GM19025 (cell line): ENCODE measurements at regions not wholly inside any gene's neighbourhood (a gene's known extent, or its start where the extent isn't known, plus 50 kb on each side); places are given as distances from the start of the nearest gene placed in this dataset.

Experiments
- ATAC-seq: cut with Tn5 transposase; IDR thresholded peaks from one replicate; pipeline ENCODE4 v1.9.1; 2021; ENCODE audit warnings: mild to moderate bottlenecking, low read depth, moderate library complexity; ENCODE audit not compliant: unreplicated experiment

DNA sequence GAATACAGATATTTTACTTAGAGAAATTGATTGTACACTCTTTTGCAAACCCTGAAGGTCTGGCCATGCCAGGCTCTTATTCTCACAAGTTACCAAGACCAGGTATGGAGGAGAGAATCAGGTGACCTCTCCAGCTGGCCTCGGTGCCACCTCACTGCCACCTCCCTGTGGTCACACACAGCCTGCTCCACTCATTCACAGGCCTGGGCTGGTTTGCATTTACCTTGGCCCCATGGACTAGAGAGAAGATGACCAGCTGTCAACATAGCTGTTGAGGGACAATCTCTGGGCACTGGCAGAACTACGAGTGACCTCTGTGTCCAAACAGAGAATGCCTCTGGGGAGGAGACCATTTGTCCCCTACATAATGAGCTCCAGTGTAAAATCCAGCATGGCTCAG, 291.2 kb upstream of the RUNX1 start:
- no peak for ATAC-seq

DNA sequence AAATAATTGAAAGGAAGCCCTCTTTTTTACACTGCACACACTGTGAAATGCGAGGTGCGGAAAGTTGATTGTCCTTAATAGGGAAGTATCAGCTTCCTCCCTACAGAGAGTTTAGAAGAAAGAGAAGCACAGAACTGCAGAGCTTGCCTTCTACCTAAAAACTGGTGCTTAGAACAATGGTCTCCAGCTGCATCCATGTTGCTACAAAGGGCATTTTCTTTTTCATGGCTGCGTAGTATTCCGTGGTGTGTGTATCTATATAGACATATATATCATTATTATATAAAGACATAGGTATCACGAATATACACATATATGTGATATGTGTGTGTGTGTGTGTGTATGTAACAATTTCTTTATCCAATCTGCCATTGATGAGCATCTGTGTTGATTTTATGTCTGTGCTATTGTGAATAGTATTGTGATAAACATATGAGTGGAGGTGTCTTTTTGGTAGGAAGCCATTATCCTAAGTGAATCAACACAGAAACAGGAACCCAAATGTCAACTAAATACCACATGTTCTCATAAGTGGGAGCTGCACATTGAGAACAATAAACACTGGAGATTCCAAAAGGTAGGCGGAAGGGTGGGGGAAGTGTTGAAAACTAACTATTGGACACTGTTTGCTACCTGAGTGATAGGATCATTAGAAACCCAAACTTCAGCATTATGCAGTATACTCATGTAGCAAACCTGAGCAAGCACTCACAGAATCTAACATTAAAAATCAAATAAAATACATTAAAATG, 290.0 kb upstream of the RUNX1 start:
- ATAC-seq: no peak

DNA sequence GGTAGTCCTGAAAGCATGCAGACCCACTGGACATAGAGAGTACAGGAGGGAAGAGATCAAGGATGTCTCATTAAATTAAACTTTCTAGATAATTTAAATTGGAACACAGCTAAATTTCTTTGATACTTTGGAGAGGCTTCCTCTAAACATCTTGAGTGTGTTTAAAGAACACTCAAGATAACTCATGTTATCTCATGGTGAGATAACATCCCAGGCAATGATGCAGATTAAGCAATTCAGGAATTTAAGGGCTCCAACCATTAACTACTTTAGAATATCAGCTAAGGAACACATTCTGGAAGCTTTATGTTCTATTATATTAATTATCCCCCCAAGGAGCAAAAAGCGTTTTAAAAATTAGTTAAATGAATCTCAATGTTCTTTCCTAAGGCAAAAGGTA, 289.2 kb upstream of the RUNX1 start:
- no peak for ATAC-seq

DNA sequence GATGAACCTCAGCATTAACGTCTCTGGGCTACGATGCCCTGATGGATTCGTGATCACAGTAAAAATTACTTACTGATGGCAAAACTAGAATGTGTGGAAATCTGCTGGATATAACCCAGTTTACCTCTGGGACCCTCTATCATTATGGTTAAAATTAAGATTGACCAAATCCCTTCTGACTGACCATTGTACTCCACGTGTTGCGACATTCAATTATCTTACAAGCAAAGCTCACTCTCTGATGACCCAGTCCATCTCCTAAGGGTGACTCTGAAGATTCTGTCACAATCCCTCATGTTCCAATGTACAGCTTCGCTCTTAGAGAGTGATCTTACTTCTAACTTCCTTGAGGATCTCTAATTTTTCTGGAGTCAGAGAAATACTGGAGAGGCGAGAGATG, 288.5 kb upstream of the RUNX1 start:
- ATAC-seq: no peak

DNA sequence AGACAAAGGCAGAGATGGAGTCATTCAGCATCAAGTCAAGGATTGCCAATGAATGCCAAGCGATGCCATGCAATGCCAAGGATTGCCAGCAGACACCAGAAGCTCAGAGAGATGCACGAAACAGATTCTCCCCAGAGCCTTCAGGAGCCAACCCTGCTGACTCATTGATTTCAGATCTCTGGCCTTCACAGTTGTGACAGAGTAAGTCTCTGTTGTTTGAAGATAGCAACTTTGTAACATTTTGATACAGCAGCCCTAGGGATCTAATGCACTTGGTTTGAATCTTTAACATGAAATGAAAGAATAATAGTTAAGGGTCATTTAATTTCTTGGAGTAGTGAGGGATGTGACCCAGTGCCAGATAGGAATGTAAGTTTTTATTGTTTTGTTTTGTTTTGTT, 287.4 kb upstream of the RUNX1 start:
- no peak for ATAC-seq

DNA sequence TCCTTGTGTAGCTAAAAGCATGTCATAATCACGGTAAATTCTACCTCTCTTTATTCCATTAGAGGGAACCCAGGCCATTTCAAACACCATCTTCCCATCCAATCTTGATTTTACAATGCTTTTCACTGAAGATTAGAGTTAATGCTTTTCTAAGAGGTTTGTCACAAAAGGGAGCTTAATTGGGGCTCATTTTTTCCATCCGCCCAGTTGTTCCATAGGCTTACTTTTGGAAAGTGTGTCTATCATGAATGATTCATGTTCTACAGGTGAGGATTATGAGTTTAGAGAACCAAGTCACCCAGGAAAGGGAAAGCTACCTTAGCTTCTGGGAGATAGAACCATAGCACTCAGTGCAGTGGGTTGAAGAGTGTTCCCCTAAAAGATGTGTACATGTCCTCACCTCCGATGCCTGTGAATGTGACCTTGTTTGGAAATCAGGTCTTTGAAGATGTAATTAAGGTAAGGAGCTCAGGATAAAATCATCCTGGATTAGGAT, 286.9 kb upstream of the RUNX1 start:
- no peak for ATAC-seq

DNA sequence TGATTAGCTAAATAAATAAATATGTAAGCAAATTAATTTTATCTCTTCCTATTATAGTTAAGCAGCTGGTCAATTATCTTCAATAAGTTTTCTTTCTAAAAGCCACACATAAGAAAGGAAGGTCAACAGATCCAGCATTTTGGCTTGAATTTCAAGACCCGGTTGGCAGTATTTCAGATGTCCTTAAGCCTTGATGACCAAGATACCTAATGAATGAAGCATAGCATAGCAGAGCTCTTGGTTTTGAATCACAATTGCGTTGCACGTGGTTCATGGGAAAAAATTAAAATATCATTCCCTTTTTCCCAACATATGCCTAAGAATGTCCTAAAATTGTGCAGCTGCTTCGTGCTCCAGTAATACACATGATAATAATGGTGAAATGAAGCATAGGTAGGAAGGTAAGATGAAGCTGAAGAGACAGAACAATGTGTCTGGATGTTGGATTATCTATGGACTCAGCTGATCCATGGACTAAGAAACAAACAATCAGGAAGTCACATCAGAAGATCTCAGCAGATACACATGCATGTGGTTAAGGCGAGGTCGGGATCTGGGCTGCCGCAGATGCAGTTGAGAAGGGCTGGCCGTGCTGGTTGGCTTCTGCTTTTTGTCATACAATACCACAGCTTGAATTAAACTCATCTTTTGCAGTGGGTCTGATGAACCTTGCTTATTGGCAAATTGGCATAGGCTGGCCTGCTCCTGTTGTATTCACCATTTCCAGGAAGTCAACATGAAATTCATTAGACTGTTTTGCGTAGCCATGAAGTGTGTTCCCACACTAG, 284.9 kb upstream of the RUNX1 start:
- ATAC-seq: no peak

DNA sequence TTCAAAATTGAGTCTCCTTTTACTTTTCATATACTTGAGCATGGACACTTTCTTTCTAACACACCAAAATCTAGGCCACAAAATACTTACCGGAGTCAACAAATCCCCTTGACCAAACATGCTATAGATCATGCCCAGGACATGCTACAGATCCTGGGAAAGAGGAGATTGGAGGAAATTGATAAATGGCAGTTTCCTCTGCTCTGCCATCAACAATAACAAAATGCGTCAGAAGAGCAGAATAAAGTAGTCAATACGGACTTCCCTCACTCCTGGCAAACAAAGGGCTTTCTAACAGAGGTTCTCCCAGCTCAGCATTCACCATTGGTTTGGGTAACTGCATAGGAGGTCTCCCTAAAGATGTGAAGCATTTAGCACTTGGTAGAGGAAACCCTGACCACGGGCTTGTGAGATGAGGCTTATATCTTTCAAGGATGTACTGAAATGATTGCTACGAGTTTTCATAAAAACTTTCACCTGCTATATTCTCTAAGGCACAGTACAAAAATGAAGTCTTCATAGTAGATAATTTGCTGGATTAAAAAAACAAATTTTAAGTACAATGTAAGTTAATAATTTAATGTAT, 283.8 kb upstream of the RUNX1 start:
- no peak for ATAC-seq

DNA sequence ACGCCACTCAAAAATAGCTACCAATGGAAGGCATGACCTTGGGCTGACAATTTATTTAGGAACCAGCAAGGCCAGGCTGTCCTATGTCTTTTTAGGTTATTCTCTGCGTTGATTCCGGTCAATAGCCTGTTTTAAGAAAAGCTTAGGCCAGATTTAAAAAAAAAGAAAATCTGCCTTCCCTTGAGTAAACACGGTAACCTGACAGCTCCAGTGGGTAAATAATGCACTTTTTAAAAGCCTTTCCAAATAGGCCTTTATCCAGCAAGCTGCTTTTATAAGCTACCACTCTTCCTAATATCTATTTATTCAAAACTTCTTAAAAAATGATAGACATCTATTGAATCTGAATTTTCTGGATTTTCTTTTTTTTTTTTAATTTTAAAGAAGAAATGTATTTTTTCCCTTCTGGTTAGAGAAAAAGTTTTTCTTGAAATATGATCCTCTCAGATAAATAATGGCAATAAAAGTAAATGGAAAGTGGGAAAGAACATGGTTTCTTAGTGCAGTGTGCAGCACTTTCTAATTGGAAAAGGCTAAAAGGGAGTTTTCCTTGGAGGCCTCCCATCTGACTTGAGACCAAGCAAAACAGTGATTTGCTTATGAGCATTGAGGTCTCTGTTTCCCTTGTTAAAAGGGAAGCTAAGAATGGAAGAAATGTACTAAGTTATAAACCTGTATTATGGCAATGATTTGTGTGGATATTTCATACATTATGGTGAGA, 281.0 kb upstream of the RUNX1 start:
- no peak for ATAC-seq

DNA sequence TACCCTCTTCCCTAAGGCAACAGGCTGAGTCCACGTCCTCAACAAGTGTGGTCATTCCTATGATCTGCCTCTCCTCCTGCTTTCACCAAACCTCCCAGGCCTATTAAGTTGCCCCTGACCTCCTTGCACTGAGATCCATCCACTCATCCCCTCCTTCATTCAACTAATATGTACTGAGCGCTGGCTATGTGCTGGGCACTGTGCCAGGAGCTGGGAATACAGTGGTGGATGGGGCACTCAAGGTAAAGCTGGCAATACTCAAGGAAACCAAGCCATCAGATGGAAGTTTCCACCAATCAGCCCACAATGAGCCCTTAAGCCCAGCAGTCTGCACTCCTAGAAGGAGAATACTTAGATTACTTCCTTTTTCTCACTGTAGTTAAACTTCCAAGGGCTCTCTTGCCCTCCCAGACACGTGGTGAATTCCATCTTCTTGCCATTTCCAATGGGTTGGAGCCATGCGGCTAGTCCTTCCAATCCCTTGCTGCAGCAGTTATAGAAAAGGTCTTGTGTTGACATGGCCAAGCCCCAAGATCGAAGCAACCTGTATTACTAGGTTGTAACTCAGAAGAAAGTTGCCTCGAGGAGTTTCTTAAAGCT, 279.9 kb upstream of the RUNX1 start:
- no peak for ATAC-seq

DNA sequence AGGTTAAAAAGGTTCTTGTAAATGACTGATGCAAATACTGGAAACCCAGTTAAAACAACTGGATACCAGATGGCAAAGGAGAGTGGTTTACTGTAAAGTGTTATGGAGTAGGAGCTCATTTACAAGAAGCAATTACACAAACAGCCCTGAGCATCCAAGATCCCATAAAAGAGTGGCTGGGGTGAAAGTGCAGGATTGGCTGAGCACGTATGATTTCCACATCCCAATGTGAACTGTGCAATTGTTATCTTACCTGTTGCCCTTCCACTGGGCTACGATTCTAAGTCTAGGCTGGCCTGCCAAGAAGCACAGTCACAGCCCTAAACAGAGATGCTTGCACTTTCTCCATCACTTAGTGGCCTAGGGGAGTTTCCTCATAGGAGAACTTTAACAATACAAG, 277.6 kb upstream of the RUNX1 start:
- no peak for ATAC-seq

DNA sequence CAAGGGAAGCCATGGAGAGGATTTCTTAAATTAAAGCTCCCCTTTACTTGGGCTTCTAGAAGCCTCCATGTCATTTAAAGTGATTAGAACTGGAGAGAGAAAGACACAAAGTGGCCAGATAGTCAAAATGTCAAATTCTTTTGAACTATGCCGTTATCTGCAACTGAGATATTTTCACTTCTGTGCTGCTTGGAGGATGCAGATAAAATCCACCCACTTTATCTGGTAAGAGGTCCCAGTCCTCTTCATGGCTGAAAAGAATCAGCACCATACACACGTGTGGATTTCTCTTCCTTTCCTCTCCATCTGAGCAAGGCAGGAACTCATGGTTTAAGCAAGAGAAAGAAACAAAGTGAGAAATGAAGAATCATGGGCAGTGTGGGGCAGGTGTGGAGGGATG, 276.9 kb upstream of the RUNX1 start:
- no peak for ATAC-seq

DNA sequence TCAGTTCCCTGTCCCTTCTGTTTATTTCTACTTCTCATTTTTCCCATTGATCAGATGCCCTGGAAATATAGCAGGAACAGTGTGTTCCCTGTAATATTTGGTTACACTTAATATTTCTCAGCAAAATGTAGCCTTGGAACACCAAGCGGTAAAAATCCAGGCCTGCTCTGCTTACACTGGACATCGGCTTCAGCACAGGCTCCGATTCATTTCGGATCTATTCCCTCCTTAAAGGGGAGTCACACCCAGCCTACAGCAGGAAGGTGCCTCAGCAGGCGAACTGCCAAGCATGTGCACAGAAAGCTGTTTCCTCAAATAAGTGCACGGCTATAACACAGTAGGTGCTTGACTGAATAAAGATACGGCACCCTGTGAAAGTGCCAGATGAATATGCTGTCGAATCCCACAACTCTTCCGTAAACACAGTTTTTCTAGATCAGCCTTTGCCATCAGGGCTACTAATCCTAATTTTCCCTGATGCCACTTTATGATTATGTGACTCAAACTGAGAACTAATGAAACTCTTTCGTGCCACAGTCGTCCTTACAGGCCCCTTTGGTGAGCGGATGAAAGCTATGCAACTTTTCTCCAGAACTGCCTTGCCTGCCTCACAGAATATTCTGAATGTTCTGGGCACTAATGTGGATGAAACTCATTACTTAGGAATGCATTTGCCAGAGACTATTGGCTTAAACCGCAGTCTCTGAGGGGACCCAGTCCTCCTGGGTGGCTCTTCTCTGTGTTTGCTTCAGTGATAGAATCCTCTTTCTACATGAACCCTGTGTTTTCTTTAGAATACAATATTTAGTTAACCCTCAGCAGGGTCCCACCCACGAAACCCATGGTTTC, 275.5 kb upstream of the RUNX1 start:
- no peak for ATAC-seq

DNA sequence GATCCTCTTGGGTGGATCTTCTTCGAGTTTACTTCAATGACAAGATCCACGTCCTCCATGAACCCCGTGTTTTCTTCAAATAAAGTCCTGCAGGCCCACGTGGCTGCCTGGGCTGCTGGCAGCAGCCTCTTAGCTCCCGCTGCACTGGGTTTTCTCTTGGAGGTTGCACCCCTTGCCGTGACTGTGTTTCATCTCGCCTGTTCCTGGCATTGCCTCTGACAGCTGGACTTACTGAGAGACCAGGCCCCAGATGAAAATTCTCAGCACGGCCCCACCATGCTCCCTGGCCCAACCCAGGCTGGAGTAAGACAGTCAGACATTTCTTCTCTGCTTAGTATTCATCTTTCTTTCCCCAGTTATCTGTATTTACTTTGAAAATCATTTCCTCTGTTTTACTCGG, 274.8 kb upstream of the RUNX1 start:
- no peak for ATAC-seq

DNA sequence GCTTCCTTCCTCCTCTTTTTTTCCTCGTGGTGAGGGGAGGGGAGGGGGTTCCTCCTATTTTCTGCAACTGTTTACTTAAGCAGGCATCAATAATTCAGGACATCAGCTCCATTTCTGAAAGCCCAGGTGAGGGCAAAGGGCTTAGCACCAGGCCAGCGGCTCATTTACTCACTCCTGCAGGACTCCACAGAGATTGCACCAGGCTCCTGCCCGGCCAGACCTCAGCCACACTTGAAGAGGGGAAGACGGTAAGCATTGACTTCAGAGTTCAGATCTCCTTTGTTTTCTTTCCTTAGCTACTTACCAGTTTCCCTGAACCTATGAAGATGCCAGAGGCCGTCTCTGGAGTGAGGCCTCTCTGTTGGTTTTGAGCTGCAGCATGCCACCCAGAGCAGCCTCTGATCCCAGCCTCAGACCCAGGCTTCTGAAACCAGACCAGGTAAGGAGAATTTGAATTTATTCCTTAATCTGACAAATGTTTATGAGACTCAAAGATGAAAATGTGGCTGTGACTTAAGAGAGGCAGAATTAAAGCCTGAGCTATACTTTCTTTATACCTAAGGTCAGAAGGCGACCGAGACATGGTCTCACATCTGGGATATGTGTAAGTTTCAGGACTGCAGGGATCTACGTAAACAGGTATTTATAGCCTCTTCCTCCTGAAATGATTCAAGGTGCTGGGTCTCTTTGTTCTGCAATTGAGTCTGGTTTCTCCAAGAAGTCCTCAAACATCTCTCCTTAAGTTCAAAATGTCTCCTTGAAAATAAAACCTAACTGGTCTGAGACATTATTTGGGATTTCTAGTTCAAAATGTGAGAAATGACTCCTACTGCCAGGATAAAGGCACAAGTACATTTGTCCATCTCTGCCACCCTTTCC, 272.5 kb upstream of the RUNX1 start:
- no peak for ATAC-seq

DNA sequence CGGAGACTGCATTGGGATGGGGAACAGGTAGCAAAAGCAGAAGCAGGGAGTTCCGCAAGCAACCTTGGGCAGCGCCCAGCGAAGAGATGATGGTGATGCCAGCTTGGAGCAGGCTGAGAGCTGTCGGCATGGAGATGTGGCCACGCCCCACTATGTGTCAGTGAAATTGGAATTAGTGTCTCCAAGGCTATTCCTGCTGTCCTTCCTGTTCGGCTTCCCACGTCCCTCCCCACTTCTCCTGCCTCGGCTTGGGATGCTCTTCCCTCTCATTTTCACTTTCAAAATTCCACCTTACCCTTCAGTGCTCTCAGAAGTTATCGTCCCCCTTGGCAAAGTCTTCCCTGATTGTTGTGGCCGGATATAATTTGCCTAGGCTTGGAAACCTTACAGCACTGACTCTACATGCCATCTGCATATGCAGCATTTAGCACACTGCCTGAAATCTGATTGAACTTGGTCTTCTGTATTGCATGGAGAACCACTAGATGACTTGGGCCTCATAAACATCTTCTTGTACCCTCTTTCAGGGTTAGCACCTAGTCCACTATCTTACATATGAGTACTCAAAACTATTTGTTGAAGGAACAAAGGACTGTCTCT, 270.7 kb upstream of the RUNX1 start:
- no peak for ATAC-seq

DNA sequence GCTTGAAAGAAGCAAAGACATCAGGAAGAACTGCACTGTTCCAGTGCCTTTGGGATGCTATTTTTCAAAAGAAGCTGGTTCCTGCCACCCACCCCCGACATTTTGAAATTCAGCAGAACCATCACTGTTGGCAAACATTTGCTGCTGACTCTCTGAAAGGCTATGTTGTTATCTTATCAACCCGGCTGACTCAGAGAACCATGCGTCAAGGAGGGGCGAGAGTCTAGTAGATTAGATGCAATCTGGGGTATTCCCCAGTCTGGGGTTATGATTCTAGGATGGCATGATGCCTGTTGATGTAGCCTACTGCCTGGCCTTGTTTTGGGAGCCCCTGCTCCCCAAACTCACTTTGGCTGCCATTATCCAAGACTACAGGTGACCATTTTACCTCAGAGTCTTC, 267.8 kb upstream of the RUNX1 start:
- ATAC-seq: no peak

DNA sequence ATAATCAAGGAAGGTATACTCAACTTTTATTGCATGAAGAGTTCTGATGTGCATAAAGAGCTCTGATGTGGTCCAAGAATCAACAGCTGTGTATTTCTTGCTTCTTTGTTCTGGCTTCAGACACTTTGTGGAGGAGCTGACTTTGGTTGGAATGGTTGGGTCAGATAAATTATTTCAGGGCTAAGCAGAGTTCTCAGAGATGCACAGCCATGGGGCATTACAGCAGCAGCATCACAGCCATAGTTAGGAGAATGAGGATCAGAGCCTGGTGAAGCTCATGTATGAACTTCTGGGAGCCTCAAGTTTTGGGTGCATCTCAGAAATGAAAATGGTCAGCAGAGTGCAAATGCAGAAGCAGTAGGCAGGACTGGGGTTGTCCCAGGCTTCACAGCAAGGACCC, 267.4 kb upstream of the RUNX1 start:
- no peak for ATAC-seq
